ENCODE measurements at regions not wholly inside any gene's neighbourhood (a gene's known extent, or its start where the extent isn't known, plus 50 kb on each side); places are given as distances from the start of the nearest gene placed in this dataset.

DNA sequence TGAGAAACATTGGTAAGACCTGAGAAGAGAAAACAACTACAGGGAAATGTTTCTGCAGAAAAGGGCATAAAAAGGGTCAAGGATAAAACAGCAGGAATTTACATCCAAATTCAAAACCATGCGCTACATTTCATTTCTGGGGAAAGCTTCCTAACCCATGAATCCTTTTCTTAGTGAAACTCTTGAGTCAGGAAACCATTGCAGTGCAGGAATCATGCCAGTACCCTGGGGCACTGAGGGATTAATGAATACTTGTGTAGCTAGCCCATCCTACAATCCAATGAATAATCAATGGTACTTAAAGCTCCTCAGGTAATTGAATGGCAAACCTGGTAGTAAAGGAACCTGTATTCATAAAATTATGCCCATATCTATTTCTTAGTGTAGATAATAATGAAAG is 580.5 kb downstream of the TLE1 start:
- DNase-seq, result no peak

GRCh38 chr9:81108391-81108790 is 581.0 kb downstream of the TLE1 start:
- DNase-seq, result no peak

- DNase-seq, result no peak
These were observed 585.5 kb downstream of the TLE1 start for GRCh38 chr9:81103597-81104471.

DNA sequence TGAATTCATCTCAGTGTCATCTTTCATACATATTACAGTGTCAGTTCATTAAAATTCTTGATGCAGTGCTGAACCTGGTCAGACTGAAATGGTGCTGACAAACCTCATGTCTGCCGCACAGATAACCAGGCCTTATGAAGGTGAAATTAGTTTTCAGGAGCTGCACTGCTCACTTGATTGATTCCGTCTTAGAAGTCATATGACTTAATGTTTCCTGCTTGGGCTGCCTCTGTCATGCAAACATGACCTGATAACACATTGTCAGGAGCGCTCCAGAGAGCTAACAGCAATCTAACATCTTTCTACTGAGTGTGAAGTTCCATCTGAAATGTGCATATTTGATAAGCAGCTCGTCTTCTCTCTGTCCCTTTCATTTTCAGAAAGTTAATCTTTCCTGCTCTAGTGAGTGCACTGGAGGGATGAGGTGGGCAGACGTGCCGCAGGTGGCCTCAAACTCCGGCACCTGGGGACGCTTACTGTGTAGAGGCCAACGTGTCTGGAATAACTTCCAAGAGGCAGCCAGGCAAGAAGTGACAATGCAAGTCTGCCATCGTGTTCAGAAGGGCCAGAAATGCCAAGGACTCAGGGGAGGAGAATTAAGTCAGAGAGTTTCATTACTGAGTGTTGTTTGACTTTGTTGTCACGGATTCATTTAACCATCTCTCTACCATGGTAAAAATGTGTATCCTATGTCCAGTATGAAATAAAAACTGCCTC is 592.1 kb downstream of the TLE1 start:
- DNase-seq, result no peak

DNA sequence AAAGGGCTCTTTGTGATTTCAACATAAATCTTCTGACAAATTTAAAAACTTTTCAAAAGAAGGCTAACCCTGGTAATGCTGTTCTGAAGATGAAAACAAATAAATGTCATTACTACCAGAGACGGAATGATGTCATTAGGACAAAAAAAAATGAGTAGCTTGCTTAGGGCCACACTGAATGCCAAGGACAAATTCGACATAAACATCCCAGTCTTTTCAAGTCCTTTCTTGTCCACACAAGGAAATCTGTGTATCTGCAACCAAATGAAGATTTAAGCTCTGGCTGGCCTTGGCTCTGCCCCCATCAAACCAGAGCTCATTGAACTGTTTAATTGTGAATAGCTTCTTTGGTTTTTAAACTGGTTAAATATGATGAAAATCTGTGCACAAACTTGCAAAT is 592.7 kb downstream of the TLE1 start:
- DNase-seq, result no peak

DNA sequence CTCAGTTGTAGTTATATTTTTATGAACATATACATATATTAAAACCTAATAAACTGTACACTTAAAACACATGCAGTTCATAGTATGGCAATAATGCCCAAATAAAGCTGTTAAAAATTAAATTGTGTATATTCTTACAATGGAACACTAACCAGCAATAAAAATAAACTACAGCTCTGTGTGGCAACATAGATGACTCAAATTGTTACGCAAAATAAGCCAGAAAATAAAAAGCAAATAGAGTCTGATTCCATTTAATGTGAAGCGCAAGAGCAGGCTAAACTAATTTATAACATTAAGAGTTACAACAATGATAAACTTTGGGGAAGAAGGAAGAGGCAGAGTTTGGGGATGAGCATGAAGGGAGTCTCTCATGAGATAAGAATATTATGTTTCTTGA is 597.3 kb downstream of the TLE1 start:
- no peak for DNase-seq

GRCh38 chr9:81088341-81088740 is 601.0 kb downstream of the TLE1 start:
- no peak for DNase-seq

DNA sequence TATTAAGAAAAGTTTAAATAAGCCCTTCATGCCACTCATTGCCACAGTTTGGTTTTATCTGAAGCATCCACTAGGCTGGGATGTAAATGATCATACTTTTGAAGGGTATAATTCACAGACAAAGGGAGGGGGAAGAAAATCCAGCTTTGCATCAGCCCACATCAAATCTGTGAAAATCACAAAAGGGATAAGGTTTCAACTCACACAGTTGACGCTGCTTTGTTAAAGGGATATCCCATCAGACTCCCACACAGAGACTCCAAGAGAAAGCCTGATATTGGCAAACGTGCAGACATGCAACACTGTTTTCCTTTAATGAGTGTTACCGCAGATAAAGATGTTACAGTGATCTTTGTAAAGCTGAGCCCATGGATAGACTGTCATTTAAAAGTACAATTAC is 602.9 kb downstream of the TLE1 start:
- no peak for DNase-seq

GRCh38 chr9:81083854-81084512 is 605.4 kb downstream of the TLE1 start:
- DNase-seq, result no peak

DNA sequence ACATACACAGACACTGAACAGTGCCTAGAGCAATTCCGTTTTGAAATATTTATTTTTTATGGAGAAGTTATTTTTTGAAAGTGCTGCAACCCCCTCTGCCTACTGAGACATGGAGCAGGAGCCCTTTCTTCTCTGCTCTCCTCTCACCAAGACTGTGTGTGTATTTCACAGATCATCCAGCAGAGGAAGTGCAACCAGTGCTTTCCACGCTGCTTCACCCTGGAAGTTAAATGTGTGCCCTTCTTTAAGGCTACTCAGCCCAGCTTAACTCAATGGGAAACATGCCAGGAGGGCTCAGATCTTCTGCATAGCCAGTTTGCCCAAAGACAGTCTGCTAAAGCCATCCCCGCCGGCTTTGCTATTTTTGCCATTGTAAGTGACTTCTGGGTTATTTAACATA is 606.3 kb downstream of the TLE1 start:
- no peak for DNase-seq

- DNase-seq, result no peak
These were observed 607.1 kb downstream of the TLE1 start for GRCh38 chr9:81082221-81082620.

DNA sequence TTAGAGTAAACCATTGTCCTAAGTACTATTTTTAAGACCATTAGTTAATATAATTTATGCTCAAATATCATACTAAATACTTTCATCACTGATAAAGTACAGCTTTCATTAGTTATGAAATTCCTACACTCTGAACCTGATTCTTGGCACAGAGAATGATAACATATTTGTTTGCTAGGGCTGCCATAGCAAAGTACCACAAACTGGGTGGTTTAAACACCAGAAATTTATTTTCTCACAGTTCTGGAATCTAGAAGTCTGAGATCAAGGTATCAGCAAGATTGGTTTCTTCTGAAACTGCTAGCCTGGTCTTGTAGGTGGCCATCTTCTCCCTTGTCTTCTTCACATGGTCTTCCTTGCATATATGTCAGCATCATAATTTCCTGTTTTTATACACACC is 608.4 kb downstream of the TLE1 start:
- no peak for DNase-seq

DNA sequence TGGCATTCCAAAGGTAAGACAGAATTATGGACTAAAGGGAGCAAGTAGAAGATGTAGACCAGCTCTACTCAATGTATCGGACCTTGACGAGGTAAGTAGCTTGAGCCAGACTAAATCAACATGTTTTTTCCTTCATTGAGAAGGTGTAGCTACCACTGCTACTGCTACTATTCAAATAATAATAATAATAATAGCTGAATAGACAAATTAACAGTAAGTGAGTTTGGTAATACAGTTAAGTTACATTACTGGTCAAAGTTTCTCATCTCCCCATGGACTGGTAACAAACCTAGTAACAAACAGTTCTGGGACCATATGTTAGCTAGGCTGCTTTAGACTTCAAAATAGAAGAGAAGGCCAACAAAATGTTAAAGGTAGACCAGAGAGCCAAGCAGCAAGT is 609.2 kb downstream of the TLE1 start:
- no peak for DNase-seq

GRCh38 chr9:81079055-81079454 is 610.3 kb downstream of the TLE1 start:
- DNase-seq, result no peak

- DNase-seq, result no peak
These were observed 610.8 kb downstream of the TLE1 start for GRCh38 chr9:81078555-81078954.

DNA sequence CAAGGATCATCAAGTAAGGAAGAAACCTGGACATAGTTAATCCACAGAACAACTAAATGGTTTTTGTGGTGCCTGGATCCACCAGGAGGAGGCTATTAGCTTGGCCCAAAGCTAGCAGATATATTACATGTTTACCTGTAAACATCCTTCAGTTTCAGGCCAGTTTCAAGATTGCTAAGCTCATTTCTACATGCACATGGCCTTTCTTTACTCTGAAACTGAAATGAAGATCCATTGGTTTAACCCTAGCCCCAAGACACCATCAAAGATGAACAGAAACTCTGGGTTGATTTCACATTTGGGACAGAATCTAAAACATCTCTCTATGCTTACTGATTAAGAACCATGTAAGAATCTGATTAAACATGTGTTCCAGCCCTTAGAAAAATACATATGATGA is 611.8 kb downstream of the TLE1 start:
- no peak for DNase-seq

- no peak for DNase-seq
These were observed 613.2 kb downstream of the TLE1 start for GRCh38 chr9:81076131-81076530.

- no peak for DNase-seq
These were observed 615.1 kb downstream of the TLE1 start for GRCh38 chr9:81074221-81074620.

GRCh38 chr9:81073821-81074220 is 615.5 kb downstream of the TLE1 start:
- no peak for DNase-seq

DNA sequence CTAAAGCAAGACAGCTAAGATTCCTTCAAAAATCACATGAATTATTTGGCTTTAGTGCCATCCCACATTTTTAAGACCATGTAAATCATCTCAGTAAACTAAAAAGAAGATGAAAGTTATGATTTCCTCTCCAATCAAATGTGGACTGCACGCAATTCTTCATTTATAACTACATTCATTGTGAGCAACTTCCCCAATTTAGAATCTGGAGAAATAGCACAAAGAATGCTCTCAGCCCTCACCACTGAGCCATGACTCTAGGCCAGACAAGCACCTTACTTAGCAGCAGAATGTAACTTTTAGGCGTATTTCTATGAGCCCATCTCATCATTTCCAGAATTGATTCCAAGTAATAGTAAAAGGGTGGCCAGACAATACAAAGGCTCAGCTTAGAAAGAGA is 616.6 kb downstream of the TLE1 start:
- no peak for DNase-seq

DNA sequence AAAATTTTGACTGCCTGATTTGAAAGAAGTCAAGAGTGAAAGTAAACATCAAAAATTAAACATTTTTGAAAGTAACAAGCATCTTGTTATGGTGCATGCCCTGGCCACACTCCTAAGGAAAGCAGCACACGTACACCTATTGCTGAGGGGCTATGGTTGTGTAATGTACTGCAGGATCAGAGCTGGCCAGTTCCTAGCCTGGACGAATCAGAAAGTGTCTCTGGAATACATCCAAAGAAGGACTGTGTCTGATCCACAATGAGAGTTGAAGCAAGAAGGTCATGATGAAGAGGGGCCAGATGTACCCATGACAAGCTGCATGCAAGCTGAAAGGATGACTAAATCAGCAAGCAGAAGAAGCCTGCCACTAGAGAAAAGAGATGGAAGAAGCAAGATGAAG is 618.2 kb downstream of the TLE1 start:
- no peak for DNase-seq

GRCh38 chr9:81070689-81071088 is 618.7 kb downstream of the TLE1 start:
- no peak for DNase-seq

DNA sequence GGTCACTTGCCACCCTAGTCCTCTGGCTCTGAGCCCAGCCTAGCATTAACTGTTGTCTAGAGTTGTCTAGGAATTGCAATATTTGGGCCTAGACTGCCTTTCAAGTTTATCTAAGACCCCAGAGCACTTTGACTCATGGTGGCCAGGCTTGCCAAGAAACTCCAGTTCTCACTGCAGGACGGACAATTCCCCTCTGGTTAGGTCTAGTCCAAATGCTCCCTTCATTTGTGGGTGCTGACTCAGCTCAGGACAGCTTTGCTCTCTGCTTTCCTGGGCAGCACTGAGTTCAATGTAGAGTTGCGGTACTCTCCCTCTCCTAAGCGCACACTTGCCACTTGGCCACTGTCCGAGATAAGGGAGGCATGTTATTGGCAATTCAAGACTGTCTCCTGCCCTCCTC is 619.4 kb downstream of the TLE1 start:
- no peak for DNase-seq
